Cerebellar cortex (tissue), 1 donor: ENCODE measurements at regions not wholly inside any gene's neighbourhood (a gene's known extent, or its start where the extent isn't known, plus 50 kb on each side); places are given as distances from the start of the nearest gene placed in this dataset.
A peak's percentile ranks its signal among the peaks of the same experiment; 100 is the strongest.
"Not testable (repeated sequence)": the region's sequence is repeated elsewhere in the genome, so short reads cannot be mapped to it uniquely, and the experiment has no call there.

ENCODE experiments used
- DNase-seq: peaks from one replicate; pipeline ENCODE4 v3.0.0-alpha.2; 2015; ENCODE audit warnings: low spot score

DNA sequence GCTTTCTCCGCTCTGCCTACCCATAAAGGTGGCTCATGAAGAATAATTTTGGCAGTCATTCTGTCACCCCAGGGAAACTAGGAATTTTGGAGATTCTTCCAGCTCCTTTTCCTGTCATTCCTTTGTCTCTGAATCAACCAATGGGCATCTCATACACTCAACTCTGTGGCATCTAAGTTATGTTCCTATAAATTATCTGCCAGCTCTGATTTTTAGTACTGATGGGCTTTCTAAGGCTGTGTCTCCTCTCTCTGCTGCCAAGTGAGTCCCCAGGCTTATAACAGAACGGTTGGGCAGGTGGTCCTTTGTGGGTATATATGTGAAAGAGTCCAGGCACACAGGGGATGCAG, 226.8 kb downstream of the NMUR2 start:
- DNase-seq = no peak

DNA sequence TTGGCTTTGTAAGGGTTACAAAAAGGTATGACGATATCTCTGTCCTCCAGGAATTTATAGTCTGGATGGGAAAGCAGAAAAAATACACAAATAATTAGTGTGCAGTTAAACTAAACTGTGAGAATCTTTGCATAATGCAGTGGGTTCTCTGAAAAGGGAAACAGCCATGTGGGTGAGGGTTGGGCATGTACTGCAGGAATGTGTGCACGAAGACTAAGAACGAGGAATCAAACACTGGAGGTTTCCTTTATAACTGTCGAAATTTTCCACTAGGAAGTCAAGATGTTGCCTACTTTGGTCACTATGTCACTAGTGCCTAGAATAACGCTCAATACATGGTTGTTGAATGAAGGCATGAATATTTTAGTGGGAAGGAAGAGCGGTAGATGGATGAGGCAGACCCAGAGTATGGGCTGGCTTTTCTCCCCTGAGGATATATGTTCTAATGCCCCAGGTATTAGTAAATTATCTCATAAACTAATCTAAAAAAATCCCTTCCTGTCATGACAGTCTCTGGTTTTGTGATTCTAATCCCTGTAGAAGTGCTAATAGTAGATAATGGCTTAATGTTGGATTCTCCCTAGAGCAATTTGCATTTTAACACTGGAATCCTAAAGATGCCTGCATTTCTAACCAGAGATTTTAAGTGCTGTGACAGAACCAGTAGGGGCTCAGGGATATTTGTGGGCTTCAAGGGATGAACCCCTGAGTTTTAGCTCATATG, 227.3 kb downstream of the NMUR2 start:
- no peak for DNase-seq

DNA sequence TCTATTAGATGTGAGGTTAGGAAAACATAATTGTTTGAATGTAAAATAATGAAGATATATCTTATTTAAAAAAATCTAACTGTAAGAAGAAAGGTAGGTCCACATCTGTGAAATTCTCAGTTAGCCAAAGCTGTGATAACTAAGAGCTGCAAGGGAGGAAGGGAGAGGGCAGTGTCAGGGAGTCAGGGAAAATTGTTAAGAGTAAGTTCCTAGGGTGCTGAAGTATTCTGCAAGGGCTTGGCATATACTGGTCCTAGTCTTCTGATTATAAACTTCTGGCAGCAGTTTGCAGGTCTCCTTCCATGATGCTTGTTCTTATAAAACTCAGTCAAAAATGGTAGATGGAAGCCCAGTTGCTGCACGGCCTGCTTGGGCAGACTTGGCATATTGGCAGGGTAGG, 233.2 kb downstream of the NMUR2 start:
- no peak for DNase-seq

DNA sequence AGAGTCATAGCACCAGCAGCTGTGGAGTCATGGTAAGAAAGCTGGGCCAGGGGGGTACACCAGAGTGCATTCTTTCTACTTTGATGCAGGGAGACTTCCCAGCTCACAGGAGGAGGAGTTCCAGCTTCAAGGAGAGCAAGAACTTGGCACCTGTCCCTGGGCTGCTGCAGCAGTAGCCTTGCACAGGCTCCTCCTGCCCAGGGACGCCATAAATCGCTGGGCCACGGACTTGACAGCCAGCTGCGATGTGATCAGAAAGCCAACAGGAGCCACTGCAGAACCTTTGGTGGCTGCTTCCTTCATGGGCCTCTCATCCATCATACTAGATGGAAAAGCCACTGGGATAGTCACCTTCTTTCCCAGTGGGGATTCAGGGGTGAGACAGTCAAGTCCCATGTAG, 234.7 kb downstream of the NMUR2 start:
- DNase-seq = peak; percentile 2

DNA sequence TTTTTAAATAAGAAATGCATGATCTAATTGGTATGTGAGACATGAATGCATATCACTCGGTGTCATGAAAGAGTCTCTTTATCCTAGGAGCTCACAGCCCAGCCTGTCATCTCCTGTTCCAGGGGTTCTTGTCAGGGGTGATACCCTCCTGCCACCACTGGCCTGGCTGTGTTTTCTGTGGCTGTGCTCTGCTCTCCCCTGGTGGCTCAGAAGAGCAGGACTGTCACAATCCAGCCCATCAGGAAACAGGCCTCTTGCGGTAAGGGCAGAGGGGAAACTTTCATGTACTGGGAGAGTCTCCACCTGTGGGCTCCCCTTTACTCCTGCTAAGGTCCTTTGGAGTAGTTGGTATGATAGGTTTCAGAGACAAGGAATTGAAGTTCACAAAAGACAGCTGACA, 240.2 kb upstream of the GLRA1 start:
- DNase-seq = no peak

DNA sequence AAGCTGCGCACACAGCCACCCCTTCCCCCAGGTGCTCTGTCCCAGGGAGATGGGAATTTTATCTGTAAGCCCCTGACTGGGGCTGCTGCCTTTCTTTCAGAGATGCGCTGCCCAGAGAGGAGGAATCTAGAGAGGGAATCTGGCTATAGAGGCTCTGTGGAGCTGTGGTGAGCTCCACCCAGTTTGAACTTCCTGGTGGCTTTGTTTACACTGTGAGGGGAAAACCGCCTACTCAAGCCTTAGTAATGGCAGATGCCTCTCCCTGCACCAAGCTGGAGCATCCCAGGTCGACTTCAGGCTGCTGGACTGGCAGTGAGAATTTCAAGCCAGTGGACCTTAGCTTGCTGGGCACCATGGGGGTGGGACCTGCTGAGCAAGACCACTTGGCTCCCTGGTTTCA, 235.2 kb upstream of the GLRA1 start:
- DNase-seq = not testable (repeated sequence)

DNA sequence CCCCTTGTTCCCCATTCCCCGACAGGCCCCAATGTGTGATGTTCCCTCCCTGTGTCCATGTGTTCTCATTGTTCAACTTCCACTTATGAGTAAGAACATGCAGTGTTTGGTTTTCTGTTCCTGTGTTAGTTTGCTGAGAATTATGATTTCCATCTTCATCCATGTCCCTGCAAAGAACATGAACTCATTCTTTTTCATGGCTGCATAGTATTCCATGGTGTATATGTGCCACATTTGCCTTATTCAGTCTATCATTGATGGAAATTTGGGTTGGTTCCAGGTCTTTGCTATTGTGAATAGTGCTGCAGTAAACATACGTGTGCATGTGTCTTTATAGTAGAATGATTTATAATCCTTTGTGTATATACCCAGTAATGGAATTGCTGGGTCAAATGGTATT, 229.8 kb upstream of the GLRA1 start:
- DNase-seq = not testable (repeated sequence)

DNA sequence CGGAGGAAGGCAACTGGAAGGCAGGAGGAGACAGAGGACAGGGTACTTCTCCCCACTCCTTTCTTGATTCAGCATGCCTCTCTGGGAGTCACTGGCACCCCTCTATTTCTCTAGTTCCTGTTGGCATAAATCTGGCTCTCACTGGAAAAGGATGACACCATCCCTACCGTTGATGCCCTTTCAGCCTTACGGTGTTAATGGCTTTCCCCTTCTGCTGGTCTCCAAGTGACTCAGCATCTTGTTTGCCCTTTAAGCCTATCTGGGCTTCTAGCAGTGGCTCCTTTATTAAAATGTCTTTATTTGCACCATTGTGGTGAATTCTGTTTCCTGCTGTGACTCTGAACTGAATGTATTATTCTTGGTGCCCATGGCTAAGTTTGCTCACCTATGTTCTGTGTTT, 227.3 kb upstream of the GLRA1 start:
- DNase-seq = no peak

DNA sequence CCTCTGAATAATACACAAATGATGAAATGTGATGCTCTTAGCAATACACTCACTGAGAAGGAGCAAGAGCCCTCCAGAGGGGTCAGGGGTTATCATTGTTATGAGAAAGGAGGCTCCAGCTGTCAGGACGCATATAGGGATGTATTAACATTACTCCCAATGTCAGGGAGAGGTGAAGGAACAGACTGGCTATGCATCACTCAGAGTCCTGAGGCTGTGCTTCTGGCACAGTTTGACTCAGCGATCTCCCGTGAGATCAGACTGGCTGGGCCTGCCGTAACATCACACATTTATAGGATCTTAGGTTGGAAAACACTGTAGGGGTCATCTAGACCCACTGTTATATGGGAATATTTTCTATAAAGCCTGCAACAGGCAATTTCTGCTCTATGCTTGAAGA, 226.5 kb upstream of the GLRA1 start:
- DNase-seq = no peak

DNA sequence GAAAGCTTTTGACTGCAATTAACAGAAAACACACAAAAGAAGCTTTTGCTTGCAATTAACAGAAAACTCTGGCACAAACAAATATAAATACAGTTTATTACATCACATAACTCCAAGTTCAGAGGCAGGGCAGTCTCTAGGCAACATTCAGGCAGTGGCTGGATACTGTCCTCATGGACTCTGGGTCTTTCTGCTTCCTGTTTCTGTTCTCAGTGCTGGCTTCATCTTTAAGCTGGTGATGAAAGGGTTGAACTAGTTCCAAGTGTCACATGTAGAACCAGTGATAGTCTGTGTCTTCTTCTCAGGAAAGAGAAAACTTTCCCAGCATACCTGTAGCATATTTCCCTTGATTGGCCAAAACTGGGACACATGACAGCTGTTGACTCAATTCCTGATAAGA, 222.6 kb upstream of the GLRA1 start:
- DNase-seq = no peak

DNA sequence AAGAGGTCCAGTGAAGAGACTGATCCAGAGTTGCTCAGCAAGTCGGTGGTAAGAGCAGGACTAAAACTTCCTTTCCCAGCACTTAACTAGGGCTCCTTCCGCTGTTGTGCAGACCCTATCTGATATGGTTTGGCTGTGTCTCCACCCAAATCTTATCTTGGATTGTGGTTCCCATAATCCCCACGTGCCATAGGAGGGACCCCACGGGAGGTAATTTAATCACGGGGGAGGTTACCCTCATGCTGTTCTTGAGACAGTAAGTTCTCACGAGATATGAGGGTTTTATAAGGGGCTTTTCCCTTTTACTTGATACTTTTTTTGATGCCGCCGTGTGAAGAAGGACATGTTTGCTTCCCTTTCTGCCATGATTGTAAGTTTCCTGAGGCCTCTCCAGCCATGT, 221.9 kb upstream of the GLRA1 start:
- DNase-seq = no peak

DNA sequence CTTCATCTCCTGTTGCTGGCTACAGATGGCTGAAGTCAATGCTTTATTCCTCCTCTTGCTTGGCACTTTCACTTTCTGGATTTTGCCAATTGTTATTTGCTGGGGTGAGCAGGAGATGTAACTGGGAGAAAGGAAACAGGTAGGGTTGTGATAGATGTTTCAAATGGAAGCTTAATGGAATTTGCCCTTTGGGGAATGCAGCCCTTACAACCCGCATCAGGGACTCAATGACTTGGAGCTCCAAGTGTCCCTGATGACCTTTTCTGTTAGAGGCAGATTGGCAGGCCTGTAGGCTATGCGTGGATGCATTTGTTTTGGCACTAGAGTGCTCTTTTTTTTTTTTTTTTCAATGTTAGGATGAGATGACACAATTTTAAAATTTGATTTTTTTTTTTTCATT, 219.9 kb upstream of the GLRA1 start:
- DNase-seq = no peak

DNA sequence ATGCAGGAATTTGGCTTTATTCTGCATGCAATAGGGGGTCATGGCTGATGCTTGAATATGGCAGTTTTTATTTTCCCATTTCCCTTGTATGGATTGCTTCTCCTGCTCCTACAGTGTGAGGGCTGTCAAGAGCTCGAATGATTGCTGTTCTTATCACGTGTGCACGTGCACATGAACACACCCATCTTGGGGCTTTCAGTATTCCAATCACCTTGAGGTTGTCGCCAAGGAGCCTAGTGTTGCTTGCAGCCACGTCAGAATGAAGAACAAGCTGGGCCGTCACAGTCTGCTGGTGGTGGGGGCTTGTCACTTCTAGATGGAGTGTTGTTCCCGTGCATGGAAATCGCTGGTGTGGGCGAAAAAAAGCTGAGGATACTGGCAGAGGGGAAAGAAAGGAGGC, 219.4 kb upstream of the GLRA1 start:
- DNase-seq = no peak

DNA sequence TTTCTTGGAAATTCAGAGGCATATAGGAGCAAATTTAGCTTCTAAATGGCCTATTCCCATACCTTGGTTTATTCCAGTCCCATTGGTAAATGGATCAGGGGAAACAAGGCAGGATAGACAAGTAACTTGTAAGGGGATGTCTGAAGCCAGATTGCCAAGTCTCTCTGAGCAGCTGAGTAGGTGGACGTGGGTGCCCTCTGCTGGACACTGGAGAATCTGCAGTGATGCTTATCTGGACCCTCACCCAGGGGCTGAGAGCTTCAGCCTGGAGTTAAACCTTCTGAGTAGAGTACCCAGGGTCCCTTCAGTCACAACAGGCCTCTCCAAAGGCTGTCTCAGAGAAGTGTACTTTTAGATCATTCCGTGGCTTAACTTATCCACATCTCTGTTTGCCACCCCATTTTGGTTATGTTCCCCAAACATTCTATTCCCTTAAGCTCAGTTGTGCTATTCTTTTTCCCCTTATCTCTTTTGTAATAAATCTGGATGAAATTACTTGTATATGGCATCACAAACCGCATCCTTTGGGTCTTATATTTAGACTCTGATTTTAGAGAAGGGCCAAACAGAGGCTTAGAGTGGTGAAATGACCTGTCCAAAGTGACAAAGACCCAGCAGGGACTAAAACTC, 218.3 kb upstream of the GLRA1 start:
- peak; percentile 61 for DNase-seq

DNA sequence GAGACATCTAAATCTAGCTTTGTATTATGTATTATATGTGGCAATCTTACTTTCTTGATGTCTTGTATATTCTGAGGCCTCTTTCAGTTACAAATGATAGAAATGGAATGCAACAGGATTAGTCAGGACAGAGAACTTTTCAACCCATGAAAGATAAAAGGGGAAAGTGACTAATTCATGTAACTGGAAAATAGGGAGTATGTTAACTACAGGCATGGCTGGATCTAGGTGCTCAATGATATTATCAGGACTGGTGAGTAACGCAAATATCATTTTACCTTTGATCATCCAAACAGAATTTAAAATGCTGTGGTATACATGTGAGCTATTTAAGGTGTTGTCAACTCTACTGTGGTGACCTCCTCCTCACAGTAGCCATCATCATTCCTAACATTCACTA, 215.7 kb upstream of the GLRA1 start:
- no peak for DNase-seq

DNA sequence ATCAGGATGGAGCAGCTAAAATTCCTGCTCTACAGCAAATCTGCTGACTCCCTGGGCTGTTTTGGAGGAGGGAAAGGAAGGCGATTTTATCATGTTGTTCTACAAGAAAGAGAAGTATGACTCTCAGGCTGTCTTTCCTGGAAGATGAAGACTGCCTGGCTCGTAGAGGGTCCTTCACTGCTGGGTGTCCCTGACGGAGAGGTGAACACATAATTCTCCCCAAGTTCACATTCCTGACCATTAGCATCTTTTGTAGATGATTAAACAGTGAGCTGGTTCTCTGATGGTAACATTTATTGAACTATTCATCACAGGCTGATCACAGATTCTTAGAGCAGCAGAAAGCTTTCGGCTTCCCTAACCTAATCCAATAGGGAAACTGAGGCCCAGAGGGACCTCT, 212.4 kb upstream of the GLRA1 start:
- DNase-seq = no peak

DNA sequence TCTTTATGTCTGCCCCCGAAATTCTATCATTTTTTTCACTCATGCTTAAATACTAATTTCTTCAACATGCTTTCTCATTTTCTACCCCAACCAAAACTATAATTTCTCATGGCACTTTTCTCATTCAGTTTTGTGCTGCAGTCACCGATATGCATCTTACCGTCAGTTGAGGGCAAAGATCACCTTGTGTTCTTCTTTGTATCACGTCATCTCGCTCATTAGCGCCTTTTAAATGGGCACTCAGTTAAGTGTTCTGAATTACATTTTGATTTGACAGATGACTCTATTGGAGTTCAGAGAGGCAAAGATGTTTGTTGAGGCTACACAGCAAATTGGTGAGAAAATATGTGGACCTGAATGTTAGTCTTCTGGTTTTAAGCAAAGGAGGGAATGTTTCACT, 211.7 kb upstream of the GLRA1 start:
- DNase-seq = no peak

DNA sequence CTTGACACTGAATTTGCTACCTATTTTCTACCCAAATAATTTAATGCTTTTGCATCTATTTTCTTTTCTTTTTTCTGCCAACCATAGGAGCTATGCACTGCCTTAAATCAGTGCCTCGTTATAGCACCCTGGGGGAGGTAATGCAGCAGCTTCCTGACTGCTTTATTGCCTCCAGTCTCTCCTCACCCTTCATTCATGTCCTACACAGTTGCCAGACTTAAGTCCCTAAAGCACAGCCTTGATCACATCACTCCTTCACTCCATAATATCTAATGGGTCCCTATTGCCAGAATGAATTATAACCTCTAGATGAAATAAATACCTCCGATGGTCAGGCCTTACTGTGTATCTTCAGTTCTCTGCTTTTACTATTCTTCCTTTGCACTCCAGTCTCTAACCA, 211.2 kb upstream of the GLRA1 start:
- no peak for DNase-seq

DNA sequence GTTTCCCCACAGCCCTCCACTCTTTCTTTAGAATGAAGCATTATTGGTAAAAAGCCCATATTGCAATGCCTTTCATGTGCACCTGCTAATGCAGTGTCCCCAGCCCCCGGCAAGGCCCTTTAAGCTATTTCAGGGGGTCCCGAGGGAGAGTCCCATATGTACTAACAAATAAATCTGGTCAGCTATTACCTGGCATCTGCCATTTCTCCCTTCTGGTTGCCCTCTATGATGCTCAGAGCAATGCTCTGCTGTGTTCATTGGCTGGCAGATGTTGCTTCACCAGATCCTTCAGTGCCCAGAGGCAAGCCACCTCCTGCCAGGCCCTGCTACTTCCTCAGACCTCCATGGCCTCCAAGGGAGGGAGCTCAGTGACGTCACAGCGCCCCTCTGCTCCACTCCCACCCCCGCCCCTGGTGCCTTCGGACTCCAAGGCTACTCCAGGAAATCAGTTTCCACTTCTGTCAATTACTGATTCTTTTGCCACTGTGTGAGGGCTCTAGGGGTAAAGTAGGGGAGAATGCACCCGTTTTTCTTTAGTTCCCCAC, 201.1 kb upstream of the GLRA1 start:
- no peak for DNase-seq

DNA sequence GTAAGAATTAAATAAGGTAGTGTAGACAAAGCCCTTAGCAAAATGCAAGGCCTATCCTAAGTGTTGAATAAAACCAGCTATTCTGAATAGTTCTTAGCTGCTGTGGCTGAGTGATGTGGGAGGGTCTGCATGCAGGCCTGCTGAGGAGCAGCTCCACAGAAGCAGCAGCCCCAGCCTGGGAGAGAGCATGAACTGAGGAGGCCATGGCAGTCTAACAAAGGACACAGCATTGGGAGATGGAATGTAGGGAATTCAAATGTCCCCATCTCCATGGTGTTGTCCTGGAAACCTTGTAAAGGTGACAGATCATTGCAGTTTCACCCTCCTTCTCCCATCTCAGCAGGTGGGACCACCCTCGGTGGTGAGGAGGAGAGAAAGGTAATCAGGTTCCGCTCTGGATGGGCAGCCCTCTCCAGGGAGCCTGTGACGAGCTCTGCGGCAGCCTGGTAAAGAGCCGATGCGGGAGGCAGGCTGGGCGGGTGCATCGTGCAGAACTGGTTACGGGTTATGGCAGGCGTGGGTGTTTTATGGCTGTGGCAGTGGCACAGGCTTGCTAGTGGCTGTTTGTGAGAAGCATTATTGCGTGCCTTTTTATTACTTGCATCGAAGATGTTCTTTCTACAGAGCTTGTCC, 199.9 kb upstream of the GLRA1 start:
- no peak for DNase-seq

DNA sequence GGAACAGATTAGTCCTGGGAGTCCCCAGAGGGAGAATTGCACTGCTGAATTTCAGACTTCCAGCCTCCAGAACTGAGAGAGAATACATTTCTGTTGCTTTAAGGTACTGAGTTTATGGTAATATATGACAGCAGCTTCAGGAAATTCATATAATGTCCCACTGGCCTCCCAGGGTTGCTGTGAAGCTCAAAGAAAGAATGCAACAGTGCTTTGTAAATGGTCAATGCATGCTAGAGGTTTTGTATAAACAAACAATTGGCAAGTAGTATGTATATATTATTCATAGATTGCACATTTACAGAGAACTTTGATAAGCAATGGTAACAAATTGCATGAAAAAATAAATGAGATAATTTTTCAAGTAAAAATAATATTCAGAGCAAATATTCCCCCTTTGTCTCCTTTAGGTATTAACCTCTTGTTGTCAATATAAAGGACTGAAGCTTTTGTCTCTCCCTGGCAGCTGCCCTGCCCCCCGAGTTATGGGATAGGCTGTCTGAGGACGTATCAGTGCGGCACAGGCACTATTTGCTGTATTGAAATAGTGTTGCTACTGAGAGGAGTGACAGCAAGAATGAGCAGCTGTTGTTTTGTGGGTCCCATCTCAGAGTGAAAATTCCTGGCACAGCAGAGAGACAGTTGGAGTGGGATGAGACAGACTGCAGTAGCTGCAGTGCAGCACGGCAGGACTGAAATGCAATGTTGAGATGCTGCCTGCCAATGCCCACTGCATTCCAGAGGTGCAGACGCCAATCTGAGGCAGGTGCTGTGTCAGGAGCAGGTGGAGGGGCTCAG, 194.2 kb upstream of the GLRA1 start:
- no peak for DNase-seq

DNA sequence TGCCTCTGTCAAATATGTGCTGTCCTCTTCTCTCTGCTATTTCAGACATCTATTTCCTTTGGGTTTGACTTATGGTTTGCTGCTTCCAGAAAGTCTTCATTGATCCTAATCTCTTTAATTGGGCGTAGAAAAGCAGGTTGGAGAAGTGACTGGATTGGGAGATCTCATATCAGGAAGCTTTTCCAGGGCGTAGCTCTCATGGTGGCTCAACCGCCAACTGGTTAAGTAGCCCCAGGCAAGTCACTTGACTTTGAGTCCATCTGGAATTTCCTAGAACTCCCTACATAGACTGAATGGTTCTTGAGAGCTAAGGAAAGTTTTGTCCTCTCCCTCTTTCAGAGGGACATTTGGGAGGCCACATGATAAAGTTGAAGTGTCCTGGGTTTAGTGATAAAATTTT, 192.3 kb upstream of the GLRA1 start:
- no peak for DNase-seq

DNA sequence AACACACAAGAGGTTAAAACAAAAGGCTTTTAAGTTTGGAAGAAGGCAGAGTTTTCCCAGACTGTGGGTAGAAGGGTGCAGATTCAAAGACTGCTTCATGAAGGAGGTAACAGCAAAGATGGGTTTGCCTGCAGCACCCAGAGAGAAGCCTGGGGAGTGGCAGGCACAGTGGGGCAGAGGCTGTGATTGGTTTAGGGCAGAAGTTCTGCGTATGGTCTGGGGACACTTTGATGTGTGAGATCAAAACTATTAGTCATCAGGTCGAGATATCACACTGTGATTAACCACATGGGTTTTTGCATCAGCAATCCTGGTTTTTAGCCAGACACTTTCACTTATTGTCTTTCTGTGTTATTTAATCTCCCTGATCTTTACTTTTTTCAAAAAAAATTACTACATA, 188.8 kb upstream of the GLRA1 start:
- DNase-seq = no peak
